Astrocyte of the spinal cord (primary cell): ENCODE measurements at regions not wholly inside any gene's neighbourhood (a gene's known extent, or its start where the extent isn't known, plus 50 kb on each side); places are given as distances from the start of the nearest gene placed in this dataset.

ENCODE experiments used
- DNase-seq: peaks from one replicate; pipeline ENCODE4 v3.0.0; 2011; ENCODE audit warnings: low read depth, low spot score
- H3K4me3 ChIP-seq: 2 replicates; pipeline ENCODE4 v1.5.1; 2011; ENCODE audit warnings: low read depth, mild to moderate bottlenecking, low read length, moderate library complexity
- in situ Hi-C: cut with HindIII; loops from 2 replicates; pipeline ENCODE4 v1.10.0; 2017; ENCODE audit warnings: low sequenced_read_pairs
- TF ChIP-seq, protein P1 (sequence below): IDR thresholded peaks from 2 replicates; pipeline ENCODE4 v1.5.1; 2012; ENCODE audit warnings: low read depth, mild to moderate bottlenecking, low read length, inconsistent platforms

DNA sequence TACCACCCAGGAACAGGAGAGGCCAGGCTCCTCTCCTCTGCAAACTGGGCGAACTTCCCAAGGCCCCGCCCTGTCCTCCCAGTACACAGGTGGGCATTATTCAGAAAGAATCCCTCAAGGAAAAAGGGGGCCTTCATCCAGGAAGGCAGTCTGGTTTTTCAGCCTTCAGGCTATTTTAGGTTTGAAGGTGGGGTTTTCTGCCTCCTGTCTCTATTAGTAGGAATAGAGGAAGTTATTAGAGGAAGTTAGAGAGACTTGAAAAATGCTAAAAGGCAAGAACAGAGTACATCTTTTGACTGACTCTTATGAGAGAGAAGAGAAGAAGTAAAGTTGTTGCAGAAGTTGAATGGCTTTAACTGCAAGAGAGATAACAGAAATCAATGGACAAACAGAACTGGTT lies 250.9 kb upstream of the SORCS1 start:
- H3K4me3 ChIP-seq = no peak overlapping the region
- TF ChIP-seq, protein P1, sequence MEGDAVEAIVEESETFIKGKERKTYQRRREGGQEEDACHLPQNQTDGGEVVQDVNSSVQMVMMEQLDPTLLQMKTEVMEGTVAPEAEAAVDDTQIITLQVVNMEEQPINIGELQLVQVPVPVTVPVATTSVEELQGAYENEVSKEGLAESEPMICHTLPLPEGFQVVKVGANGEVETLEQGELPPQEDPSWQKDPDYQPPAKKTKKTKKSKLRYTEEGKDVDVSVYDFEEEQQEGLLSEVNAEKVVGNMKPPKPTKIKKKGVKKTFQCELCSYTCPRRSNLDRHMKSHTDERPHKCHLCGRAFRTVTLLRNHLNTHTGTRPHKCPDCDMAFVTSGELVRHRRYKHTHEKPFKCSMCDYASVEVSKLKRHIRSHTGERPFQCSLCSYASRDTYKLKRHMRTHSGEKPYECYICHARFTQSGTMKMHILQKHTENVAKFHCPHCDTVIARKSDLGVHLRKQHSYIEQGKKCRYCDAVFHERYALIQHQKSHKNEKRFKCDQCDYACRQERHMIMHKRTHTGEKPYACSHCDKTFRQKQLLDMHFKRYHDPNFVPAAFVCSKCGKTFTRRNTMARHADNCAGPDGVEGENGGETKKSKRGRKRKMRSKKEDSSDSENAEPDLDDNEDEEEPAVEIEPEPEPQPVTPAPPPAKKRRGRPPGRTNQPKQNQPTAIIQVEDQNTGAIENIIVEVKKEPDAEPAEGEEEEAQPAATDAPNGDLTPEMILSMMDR = no peak
- in situ Hi-C loops = no loop called here
- DNase-seq = no peak

DNA sequence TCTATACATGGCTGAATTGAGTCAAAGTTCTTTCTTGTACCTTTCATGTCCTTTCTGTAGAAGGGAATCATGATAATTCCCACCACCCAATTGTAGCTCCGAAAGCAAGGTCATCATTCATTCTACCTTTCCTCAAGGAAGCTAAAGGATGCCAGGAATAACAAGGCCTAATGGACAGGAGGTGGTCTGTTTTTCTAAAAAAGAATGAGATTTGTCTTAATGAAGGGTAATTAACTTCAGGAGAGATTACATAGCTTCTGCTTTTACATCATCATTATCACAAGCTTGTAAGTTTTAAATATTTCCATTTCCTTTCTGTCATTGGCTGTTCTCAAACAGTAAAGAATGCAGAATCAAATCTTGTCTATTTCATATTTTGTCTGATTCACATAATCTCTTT lies 249.5 kb upstream of the SORCS1 start:
- no peak overlapping the region for H3K4me3 ChIP-seq
- DNase-seq = no peak
- in situ Hi-C loops = no loop called here
- TF ChIP-seq, protein P1 = no peak

DNA sequence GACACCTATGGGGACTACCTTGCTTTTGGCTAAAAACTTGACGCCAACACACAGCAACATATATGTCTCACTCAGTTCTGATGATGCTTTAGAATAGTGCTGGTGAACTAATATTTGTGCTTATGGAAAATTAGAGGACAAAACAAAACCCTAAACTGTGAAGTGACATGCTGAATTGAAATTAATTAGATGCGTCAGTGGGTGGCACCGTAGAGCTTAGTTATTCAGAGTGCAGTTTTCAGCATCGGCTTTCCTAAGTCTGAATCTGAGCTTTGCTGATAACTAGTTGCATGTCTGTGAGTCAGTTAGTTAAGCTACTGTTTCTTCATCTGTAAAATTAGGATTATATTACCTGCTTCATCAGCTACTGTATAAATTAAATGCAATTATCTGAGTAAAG lies 245.0 kb upstream of the SORCS1 start:
- TF ChIP-seq, protein P1 = no peak
- DNase-seq = peak; percentile 5
- in situ Hi-C loops = no loop called here
- H3K4me3 ChIP-seq = no peak overlapping the region

DNA sequence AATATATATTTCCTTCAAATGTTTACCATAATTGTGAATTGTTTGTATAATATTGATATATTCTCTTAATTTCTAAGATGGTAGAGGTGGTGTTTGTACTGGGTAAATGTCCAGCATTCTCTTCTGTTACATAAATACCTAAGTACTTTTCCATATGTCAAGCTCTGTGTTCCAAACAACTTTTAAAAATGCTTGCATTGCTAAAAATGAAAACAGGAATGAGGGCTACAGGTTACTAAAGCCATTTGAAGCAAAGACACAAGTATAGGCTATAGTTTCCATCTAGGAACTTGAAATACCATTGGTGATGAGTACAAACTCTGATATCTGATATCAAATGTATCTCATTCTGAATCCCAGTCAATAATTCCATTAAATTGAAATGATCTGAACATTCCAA lies 233.6 kb upstream of the SORCS1 start:
- TF ChIP-seq, protein P1 = no peak
- in situ Hi-C loops = no loop called here
- no peak for DNase-seq

DNA sequence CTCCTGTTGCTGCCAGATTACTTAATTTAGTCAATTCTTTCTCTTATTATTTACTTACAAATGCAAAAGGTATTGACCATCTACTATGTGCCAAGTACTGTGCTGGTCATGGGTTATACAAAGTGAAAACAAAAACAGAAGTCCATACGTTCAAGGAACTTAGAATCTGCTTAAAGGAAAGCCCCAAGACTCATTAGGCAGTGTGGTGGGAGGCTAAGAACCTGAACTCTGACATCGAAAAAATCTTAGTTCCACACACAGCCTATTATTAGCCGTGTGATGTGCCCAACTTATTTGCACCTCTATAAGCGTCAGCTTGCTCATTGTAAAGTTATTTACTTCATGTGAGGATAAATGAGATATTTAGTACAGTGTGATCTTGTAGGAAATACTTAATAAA lies 227.4 kb upstream of the SORCS1 start:
- no peak overlapping the region for H3K4me3 ChIP-seq
- TF ChIP-seq, protein P1 = no peak
- DNase-seq = no peak
- in situ Hi-C loops = no loop called here

More for the DNA sequence above, 233.6 kb upstream of the SORCS1 start:
- no peak overlapping the region for H3K4me3 ChIP-seq

DNA sequence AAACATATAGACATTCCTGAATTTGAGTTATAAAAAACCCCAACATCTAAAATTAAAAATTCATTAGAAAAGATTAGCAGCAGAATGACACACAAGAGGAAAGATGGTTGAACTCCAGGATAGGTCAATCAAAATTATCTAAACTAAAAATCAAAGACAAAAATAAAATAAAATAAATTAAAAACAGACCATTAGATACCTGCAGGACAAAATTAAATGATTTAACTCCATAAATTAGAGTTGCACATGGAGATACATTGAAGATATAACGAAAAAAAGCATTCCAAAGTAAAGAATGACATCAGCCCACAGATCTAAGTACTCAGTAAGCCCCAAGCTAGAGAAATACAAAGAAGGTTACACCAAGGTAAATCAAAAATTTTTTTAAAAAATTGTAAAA lies 226.1 kb upstream of the SORCS1 start:
- no peak for DNase-seq
- TF ChIP-seq, protein P1 = no peak
- no peak overlapping the region for H3K4me3 ChIP-seq
- in situ Hi-C loops = no loop called here

DNA sequence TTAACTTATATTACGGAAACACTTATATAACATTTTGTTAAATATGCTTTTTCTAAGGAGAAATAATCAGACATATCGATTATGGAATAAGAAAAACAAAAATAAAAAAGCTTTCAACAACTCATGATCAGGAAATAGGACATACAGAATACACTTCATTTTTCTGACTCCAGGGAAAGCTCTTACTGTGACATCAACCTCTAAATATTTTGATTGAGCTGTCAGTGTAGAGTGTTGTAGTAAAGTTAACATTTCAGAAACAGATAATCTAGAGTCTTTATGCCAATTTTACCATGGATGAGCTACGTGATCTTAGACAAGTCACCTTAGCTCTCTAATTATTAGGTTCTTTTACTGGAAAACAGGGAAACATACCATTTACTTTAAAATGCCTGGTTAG lies 218.9 kb upstream of the SORCS1 start:
- no peak for DNase-seq
- in situ Hi-C loops = no loop called here
- TF ChIP-seq, protein P1 = no peak
- no peak overlapping the region for H3K4me3 ChIP-seq
